GM20431 (cell line): ENCODE measurements at regions not wholly inside any gene's neighbourhood (a gene's known extent, or its start where the extent isn't known, plus 50 kb on each side); places are given as distances from the start of the nearest gene placed in this dataset.

Experiments
- in situ Hi-C: fragments of 300-500 bp; cut with MseI, MboI; formaldehyde crosslinking; loops from one replicate; pipeline ENCODE4 v1.15.0; 2020; ENCODE audit warnings: low sequenced_read_pairs; ENCODE audit not compliant: unreplicated experiment

DNA sequence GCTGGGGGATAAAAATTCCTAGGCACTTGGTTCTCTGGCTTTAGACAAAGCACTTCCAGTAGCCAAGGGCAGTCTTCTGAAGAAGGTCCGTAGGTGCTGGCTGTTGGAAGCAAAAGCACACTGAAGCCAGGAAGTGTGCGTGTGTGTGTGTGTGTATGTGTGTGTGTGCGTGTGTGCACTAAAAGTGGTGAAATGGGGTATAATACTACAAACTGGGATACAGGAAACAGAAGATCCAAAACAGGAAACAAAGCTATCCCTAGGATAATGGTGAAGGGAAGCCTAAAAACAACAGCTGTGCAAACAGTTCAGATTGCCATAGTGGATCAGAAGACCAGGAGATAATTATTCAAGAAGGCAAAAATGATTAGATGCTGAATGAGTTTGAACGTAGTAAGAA is 103.4 kb downstream of the IL20RB start:
- in situ Hi-C loops = no loop called here

GRCh38 chr3:137062250-137062649 is 104.5 kb downstream of the IL20RB start:
- in situ Hi-C loops = no loop called here

DNA sequence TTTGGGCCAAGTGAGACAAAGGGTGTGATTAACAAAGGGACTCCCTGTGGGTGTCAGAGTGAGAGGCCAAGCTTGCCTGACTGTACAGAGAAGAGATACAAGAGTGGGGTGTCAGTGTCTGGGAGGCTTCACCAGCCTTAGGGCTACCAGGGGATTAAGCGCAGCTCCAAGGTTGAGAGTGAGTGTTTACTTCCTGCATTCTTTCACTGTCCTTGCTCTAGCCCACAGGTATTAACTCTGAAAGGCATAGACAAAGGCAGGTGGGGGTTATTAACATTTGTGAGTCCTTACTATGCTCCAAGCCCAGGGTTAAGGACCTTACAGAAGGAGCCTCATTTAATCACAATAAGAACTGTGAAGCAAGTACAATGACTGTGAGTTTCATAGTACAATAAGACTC is 107.6 kb downstream of the IL20RB start:
- in situ Hi-C loops = no loop called here

DNA sequence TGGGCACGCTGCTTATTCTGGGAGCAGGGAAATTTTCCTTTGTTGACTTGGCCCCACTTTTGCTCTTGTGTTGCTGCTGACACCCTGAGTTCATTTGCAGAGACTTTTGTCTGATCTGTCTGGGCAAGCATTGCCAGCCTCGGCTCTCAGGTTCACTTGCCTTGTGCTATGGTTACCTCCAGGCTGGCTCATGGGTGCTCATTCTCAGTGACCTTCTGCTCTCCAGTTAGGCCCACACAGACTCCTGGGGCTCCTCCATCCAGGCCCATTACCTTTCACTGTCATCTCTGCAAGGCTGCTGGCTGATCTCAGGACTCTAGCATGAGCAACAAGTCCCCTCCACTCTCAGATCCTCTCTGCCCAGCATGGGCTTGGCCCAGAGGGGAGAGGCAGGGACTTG is 108.3 kb downstream of the IL20RB start:
- in situ Hi-C loops = no loop called here

- in situ Hi-C loops = no loop called here
Measured at GRCh38 chr3:137071104-137071503, 113.3 kb downstream of the IL20RB start.

- in situ Hi-C loops = no loop called here
Measured at GRCh38 chr3:137075020-137075419, 117.2 kb downstream of the IL20RB start.

DNA sequence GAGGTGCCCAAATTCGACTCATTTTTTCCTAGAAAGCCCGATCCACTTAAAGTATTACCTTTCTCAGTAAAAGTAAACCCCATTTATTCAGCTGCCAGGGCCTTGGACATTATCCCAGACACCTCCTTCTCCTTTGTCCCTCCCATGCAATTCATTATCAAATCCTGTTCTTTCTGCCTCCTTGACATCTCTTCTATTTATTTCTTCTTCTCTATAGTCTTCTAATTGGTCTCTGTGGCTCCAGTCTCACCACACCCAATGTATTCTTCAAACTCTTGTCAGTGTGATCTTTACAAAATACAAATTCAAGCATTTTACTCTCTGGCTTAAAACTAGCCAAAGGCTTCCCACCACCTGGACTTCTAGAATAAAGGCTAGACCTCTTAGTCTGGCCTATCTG is 120.3 kb downstream of the IL20RB start:
- in situ Hi-C loops = no loop called here

- in situ Hi-C loops = no loop called here
Measured at GRCh38 chr3:137079571-137079970, 121.8 kb downstream of the IL20RB start.

DNA sequence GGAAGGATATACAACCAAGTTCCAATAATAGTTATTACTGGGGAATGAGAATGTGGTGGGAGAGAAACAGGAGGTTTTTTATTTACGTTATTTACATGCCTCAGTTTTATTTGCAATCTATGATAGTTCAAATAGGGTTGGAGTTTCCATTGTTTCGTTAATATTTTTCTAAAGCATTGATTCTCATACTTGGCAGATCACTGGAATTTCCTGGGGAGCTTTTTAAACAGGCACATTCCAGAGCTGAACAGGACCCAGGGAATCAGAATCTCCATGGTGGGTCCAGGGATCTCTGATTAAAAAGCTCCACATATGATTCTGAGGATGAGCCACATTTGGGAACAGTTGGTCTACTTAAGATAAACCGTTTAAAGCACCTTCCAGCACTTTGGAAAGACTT is 123.9 kb downstream of the IL20RB start:
- in situ Hi-C loops = no loop called here

DNA sequence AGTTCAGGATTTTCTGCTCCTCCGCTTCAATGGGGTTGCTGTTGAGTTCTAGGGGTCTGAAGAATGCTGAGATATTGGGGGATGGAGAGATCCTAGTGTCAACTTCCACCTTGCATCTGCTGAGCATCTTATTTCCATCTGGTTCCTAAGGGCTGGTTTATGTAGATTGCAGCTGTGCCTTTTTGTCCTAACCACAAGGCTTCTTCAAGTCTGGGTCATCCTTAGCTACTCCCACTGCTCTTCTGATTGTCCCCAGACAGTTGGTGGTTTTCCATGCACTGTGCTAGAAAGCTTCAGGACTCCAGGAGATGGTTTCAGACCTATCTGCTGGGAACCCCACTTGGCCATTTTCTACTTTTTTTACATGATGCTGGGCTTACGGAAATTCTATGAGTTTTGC is 125.0 kb downstream of the IL20RB start:
- in situ Hi-C loops = no loop called here

DNA sequence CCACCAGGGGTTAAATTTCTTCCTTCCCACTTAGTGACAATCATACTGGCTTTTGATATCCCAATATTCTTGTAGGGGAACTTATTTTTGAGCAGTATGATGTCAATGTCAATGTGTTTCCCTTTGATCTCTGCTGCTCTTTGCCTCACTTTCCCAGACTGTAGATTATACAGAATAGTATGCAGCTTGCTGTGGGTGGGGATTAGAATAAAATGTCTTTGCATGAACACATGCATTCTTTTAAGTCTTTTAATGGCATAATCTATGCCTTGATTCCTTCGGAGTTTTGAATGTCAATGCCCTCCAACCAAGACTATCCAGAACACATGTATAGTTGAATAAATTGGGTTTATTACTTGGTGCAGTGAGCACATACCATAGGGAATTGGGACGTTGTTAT is 125.5 kb downstream of the IL20RB start:
- in situ Hi-C loops = no loop called here

GRCh38 chr3:137084586-137084985 is 126.8 kb downstream of the IL20RB start:
- in situ Hi-C loops = no loop called here

- in situ Hi-C loops = no loop called here
Measured at GRCh38 chr3:137097386-137097785, 139.6 kb downstream of the IL20RB start.

DNA sequence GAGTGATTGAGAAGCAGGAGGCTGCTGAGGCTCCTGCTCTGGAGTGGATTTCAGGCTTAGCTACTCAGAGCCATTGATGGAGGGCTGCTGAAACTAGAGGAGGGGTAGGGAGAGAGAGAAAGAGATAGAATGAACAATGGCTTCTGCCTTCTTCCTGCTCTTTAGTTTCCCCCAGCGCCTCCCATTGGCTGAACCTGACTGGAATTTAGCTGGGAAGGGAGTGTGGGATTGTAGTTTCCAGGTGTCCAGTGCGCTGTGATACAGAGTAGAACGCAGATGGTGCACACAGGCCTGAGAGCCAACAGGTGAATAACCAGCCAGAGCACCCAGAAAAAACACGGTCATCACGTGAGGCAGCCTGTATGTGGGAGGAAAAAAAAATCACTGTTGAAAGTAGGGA is 140.1 kb downstream of the IL20RB start:
- in situ Hi-C loops = no loop called here

GRCh38 chr3:137099364-137100219 is 141.8 kb downstream of the IL20RB start:
- in situ Hi-C loops = loop anchor here (25.0 kb wide), 2 partner anchors 588 to 838 kb away; no protein-coding TSS in a partner anchor

GRCh38 chr3:137100326-137100725 is 142.5 kb downstream of the IL20RB start:
- in situ Hi-C loops = loop anchor here (25.0 kb wide), 2 partner anchors 587 to 837 kb away; no protein-coding TSS in a partner anchor

DNA sequence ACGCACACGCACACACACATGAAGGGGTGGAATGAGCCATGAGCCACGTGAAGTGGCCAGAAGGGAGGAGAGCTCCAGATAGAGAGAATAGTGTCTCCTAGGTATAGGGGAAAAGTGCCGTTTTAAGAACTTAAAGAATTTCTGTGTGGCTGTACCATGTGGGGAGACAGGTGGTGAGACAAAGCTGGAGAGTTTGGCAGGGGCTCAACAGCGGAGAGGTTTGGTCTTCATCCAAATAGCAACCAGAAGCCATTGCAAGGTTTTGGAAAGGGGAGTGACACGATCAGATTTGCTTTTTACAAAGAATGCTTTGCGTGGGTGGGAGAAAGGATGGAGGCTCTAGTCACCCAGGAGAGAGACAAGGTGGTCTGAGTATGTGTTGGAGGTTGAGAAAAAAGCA is 146.0 kb downstream of the IL20RB start:
- in situ Hi-C loops = loop anchor here (25.0 kb wide), 2 partner anchors 584 to 834 kb away; no protein-coding TSS in a partner anchor

- in situ Hi-C loops = loop anchor here (25.0 kb wide), 2 partner anchors 582 to 832 kb away; no protein-coding TSS in a partner anchor
Measured at GRCh38 chr3:137105277-137105977, 147.6 kb downstream of the IL20RB start.

- in situ Hi-C loops = loop anchor here (25.0 kb wide), 2 partner anchors 581 to 831 kb away; no protein-coding TSS in a partner anchor
Measured at GRCh38 chr3:137106612-137107240, 148.9 kb downstream of the IL20RB start.

DNA sequence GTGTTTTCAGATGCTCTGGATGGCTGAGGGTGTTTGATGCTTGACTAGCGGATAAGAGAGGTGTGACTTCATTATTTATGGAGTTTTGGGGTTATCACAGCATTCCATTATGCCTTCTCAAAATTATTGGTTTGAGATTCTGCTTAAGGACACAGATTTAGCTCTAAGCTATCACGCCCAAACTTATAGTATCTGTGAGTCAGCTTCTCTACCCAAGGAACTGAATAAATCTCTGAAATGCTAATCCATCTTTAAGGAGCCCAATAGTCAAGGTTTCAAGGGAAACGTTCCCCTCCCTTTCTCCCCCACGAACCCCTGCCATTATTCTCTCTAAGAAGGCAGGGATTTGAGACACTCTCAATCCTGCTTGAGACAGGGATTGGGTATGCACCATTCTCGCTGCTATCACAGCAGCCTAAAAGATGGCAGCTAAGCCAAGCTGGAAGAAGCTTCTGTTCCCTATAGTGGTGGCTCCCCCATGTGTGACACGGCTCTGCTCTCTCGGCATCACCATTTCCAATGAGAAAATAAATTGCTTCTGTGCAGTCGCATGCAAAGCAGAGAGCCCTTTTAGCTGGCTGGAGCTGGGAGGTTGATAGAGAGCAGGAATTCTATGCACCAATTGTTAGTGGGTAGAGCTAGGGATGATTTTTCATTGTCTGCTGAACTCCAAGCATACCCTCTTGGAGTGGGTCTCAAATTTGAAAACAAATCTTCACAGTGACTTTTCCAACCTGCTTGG is 151.1 kb downstream of the IL20RB start:
- in situ Hi-C loops = loop anchor here (25.0 kb wide), 2 partner anchors 578 to 828 kb away; no protein-coding TSS in a partner anchor
